Hematopoietic multipotent progenitor cell treated with erythropoietin and hydrocortisone succinate and interleukin-3 and kit ligand, for 4 days (in vitro differentiated cells): ENCODE measurements at regions not wholly inside any gene's neighbourhood (a gene's known extent, or its start where the extent isn't known, plus 50 kb on each side); places are given as distances from the start of the nearest gene placed in this dataset.
"Not testable (repeated sequence)": the region's sequence is repeated elsewhere in the genome, so short reads cannot be mapped to it uniquely, and the experiment has no call there.

Experiments
- DNase-seq: peaks from one replicate; pipeline ENCODE4 v3.0.0-alpha.2; 2015

GRCh38 chr10:47145290-47145934, 154.6 kb upstream of the GDF10 start:
- DNase-seq = no peak

DNA sequence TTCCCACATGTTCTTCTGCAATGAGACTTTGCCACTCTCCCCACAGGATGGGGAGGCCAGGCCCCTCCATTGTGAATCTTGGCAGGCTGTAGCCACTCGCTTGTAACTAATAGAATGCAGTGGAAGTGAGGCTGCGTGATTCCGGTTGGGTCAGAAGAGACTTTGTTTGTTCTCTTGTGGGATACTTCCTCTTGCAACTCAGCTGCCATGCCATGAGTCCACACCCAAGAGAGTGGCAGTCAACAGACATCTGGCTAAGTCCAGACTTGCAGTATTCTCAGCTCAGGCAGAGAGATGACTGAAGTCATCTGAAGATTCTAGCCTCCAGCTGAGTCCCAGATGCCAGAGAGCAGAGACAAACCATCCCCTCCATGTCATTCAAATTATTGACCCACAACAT, 153.4 kb upstream of the GDF10 start:
- DNase-seq = no peak

- DNase-seq = no peak
Observed at GRCh38 chr10:47147186-47147585, 152.8 kb upstream of the GDF10 start.

DNA sequence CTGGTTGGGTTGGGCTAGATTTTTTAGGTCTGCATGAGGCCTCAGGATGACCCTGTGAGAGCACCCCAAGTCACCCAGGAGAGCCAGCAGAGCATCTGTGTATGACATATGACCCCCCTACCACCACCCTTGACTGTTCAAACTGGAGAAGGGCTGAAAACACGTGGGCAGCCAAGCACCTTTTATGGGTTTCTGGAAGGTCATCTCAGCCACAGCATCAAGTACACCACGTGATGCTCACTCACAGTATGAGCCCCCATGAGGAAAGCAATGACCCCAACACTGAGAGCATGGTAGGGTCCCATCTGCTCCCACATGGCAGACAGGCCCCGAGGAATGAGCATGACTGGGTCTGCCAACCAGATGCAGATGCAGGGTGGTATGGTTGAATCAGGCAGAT, 149.4 kb upstream of the GDF10 start:
- DNase-seq = no peak

- no peak for DNase-seq
Observed at GRCh38 chr10:47151920-47152319, 148.1 kb upstream of the GDF10 start.

DNA sequence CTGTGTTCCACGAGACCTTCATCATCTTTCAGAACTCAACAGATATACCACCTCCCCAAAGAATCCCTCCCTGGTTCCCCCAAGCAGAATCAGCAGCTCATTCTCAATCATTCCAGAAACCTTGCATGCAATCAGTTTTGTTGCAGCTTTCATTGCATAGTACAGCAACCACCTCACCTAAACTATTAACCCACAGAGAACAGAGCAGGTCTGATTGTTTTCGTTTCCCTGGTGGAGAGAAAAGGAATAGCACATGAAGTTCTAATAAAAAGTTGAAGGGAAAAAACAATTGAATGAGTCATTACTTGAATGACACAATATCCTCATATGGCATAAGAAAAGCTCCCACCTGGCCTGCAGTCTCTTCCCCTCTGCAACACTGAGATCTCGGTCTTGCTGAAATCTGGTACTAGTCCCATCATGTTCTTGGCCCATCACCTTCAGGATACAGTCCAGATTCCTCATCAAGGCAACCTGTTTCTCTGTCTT, 147.1 kb upstream of the GDF10 start:
- DNase-seq = peak; percentile 22

DNA sequence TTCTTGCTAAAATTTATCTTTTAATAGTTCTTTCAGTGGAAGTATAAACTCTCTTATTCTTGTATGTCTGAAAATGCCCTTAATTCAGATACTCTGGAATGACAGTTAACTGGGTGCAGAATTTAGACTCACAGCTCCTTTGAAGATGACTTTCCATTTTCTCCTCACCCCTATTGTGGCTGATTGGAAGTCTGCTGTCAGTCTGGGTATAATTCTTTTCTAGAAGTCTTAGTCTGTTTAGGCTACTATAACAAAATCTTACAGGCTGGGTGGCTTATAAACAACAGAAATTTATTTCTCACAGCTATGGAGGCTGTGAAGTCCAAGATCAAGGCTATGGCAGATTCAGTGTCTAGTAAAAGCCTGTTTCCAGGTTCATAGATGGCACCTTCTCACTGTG, 145.2 kb upstream of the GDF10 start:
- no peak for DNase-seq

DNA sequence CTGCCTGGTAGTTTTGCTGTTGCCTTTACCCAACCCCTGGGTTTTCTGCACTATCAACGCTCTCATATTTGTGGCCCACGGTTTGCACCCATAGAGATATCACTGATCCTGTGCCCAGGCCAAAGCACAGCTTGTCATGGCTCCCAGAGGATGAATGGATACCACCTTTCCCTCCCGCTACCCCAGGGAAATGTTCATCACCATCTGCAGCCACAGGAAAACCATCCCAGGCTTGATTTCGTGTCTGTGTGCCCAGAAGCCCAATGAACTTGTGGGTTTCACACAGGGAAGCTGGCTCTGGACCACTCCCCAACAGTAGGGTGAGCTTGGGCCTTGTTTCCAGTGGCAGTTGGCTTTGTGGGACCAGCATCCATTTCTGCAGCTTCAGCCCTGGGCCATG, 143.1 kb upstream of the GDF10 start:
- no peak for DNase-seq

GRCh38 chr10:47158116-47159071, 141.6 kb upstream of the GDF10 start:
- no peak for DNase-seq

DNA sequence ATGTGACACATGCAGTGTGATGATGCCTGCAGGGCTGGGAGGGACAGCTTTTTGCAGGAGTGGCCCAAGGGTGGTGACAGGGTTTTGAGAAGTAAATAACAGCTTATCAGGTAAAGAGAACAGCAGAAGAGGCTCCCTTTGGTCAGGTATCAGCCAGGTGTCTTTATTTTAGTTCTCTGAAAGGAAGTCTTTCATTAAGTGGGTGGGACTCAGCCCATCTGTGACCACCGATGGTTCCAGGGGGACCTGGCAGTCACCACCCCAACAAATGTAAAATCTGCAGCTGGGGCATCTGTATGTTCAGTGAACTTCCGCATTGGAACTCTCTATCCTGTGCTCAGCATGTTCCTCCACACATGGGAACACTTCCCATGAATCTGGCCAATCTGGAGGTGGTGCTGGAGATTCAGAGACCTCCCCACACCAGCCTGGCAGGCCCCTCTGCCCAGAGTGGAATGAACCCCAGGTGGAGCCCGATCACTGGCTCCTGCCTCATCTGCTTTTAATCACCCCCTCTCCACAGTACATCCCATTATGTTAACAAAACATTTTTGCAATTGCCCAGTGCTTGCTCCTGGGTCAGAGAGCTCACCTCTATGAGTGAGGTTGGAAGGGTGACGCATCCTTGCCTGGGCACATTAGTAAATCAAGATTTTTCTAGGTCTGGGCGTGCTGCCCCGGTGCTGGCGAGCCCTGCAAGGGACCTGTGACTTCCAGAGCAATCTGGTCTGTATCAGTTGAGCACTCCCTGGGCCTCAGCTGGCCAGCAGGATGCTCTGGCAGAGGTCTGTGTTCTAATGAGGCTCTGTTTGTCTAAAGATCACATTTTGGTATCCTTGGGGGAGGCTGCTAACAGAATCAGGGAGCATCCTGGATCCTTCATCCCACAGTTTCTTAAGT, 140.4 kb upstream of the GDF10 start:
- DNase-seq = no peak

DNA sequence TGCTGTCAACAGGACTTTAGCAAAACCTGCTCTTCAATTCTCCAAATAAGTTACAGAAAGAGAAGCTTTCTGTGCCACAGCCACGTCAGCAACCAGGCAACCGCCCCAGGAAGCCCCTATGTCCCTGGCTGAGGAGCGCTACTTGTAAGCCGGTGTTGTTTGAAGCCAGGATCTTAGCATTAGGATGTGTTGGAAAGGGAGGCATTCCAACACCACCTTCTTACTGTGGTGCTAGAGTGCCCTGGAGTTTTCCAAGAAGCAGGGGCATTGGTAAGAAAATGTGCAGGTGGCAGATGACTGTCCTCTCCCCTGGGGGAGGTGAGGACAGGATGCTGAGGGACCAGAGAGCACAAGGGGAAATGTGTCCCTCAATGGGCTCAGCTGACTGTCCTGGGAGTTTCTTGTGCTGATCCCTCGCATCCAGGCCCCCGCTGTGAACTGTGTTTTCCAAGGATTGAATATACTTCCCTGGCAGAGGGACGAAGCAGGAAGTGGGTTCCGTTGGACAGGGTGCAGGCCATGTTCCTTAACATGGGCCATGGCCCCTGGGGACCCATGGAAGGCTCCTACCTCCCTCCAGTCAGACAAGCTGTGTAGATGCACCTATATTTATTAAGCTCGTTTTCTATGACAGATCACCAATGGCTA, 139.6 kb upstream of the GDF10 start:
- no peak for DNase-seq

DNA sequence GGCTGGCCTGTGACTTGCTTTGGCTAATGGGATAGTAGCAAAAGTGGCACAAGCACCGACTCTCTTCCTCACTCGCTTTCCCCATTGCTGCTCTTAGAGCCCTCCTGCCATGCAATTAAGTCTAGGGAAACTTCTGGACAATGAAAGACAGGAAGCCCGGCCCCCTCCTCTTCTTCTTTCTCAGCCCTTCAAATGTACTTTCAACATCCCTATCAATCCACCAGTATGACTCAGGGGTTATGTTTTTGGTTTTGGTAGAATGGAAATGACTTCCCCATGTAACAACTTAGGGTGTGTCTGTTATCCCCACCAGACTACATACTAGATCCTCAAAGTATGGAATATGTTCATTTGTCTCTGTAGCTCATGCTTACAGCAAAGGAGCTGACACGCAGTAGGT, 139.0 kb upstream of the GDF10 start:
- no peak for DNase-seq

- no peak for DNase-seq
Observed at GRCh38 chr10:47161465-47161864, 138.5 kb upstream of the GDF10 start.

DNA sequence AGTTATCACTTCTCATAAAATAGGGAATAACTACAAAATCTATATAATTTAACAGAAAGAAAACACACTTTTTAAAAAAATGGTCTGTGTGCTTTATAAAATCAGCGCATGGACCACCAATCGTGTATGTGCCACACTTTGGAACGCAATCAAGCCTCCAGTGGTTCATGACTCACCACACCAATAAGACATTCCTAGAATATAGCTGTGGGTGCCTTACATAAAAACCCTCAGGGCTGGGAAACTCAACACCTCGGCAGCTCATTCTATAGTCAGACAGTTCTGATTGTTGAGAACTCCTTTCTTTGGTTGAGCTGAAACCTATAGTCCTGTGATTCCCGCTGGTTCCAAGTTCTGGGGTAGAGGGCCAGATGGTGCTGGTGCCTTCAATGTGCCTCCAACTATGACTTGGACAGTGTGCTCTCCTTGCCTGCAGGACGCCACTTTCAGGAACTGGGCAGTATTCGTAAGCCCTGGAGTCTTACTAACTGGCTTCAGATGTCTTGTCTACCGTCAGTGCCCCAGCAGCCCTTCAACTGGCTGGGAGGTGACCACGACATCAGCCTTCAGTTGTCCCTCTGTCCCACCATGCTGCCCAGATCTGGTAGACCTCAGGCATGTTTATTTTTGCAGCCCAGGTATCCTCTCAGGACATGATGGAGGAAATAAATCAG, 135.7 kb upstream of the GDF10 start:
- DNase-seq = no peak

- no peak for DNase-seq
Observed at GRCh38 chr10:47164800-47165128, 135.2 kb upstream of the GDF10 start.

DNA sequence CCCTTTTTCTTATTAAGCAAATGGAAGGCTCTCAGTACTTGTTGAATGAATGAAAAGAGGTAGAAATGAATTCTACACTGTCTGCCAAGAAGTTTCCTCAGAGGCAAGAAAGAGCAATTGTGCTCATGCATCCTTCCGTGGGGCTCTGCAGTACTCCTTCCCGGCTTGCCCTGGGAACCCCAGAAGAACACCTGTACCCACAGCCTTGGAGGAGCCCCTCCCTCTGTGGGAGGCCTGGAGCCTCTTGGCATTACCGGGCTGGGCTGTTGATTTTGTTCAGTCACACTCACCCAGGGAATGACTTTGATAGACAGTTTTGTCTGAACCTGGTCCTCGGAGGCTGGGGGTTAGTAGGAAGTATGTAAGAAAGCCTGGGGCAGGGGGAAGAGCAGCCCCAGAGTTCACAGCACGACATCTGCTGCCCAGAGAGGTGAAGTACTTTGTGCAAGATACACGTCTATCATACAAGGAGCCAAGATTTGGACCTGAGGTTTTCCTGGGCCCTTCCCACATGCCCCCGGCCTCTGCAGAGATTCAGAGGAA, 134.8 kb upstream of the GDF10 start:
- peak; percentile 58 for DNase-seq

DNA sequence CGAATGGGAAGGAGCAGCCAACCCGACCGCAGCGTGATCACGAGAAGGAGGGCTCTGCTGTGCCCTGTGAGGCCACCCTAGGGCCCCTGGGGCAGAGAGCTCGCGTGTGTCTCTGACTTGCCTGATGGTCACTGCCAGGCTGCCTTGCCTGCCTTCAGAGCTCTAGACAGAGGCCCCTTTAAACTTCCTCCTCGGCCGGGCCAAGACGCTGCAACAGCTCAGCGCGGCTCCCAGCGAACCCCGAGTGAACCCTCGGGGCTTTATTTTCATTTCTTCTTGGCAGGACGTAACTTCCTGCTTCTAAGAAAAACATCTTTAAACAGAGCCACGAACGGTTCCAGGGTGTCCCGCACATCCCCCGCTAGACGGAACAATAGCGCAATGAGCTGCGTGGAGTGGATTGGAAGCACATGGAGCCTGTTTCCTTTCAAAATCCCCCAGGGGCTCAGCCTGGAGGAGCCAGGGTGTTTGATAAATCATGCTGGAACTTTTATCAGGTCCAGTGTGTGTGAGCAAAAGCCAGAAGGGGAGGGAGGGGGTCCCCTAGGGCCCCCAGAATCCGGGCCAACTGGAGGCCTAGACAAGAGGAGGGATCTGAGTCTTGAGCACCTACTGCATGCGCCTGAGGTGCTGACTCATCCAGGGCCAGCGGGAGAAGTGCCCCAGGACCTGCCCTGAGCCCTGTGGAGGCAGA, 134.1 kb upstream of the GDF10 start:
- DNase-seq = peak; percentile 67

GRCh38 chr10:47166405-47166777, 133.6 kb upstream of the GDF10 start:
- DNase-seq = no peak

- not testable (repeated sequence) for DNase-seq
Observed at GRCh38 chr10:47166808-47167581, 133.0 kb upstream of the GDF10 start.

GRCh38 chr10:47167591-47167990, 132.4 kb upstream of the GDF10 start:
- DNase-seq = no peak
